ENCODE measurements at regions not wholly inside any gene's neighbourhood (a gene's known extent, or its start where the extent isn't known, plus 50 kb on each side); places are given as distances from the start of the nearest gene placed in this dataset.

DNA sequence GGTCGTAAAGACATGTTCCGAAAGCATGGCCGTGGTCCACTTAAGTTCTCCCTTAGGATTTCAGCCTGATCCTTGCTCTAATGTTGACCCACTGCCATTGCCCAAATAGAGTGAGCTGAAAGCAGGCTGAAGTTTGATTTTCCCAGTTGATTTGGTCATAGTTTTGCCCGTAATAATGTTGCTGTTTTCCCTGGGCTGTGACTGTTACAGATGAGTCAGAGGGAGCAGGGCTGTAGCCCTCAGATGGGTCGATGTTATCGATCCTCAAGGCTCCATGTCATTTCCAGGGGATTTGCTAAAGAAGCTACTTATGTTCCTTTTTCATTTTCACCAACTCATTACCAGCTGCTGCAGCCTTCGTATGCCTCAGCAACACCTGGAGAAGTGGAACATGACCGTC, 169.0 kb upstream of the ZFHX3 start:
- TF ChIP-seq, protein P1, sequence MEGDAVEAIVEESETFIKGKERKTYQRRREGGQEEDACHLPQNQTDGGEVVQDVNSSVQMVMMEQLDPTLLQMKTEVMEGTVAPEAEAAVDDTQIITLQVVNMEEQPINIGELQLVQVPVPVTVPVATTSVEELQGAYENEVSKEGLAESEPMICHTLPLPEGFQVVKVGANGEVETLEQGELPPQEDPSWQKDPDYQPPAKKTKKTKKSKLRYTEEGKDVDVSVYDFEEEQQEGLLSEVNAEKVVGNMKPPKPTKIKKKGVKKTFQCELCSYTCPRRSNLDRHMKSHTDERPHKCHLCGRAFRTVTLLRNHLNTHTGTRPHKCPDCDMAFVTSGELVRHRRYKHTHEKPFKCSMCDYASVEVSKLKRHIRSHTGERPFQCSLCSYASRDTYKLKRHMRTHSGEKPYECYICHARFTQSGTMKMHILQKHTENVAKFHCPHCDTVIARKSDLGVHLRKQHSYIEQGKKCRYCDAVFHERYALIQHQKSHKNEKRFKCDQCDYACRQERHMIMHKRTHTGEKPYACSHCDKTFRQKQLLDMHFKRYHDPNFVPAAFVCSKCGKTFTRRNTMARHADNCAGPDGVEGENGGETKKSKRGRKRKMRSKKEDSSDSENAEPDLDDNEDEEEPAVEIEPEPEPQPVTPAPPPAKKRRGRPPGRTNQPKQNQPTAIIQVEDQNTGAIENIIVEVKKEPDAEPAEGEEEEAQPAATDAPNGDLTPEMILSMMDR (IDR thresholded peaks at IDR 0.05; ENCODE audit: control extremely low read depth, extremely low read depth), result no peak
- WGBS, 2 donors, result 92 to 93% methylated on average over 8 of the region's 8 CpGs

GRCh38 chr16:73215678-73216377, 167.9 kb upstream of the ZFHX3 start:
- peaks cover 0 to 4% (median 0%) of the 10 kb centered on the region in 4 donors for H3K9me3 ChIP-seq (ENCODE audit: control insufficient read depth in 4 of 4, insufficient read depth in 3 of 4, low read length in 3 of 4)
- WGBS, 2 donors, result 91 to 92% methylated on average over 5 of the region's 5 CpGs
- TF ChIP-seq, protein P1 (IDR thresholded peaks at IDR 0.05; ENCODE audit: control extremely low read depth, extremely low read depth), result no peak
- DNase-seq (no peak), ATAC-seq (ENCODE audit: insufficient read depth, low FRiP score) (no peak)
- no peaks in the 10 kb centered on the region for H3K36me3 ChIP-seq (ENCODE audit: control insufficient read depth in 4 of 4, insufficient read depth in 4 of 4, low read length in 4 of 4)
- H3K4me1 ChIP-seq (ENCODE audit: control insufficient read depth in 5 of 5, insufficient read depth in 5 of 5, low read length in 5 of 5), result peaks cover 0 to 33% (median 5%) of the 10 kb centered on the region in 5 donors
- H3K9ac ChIP-seq (ENCODE audit: insufficient read depth in 1 of 2, low read length in 2 of 2), result no peak overlapping the region
- no peaks in the 10 kb centered on the region for H3K27me3 ChIP-seq (ENCODE audit: control insufficient read depth in 3 of 3, insufficient read depth in 3 of 3, low read length in 2 of 3)
- no peak overlapping the region for H3K27ac ChIP-seq (ENCODE audit: low read depth in 1 of 2, low read length in 1 of 2)
- no peak overlapping the region for H3K4me3 ChIP-seq

More for the DNA sequence above, 169.0 kb upstream of the ZFHX3 start:
- Histone ChIP-seq H3K4me1 (ENCODE audit: control insufficient read depth in 5 of 5, insufficient read depth in 5 of 5, low read length in 5 of 5) (peaks cover 0 to 33% (median 5%) of the 10 kb centered on the region in 5 donors), H3K9ac (ENCODE audit: insufficient read depth in 1 of 2, low read length in 2 of 2) (no peak overlapping the region), H3K27me3 (ENCODE audit: control insufficient read depth in 3 of 3, insufficient read depth in 3 of 3, low read length in 2 of 3) (no peaks in the 10 kb centered on the region), H3K36me3 (ENCODE audit: control insufficient read depth in 4 of 4, insufficient read depth in 4 of 4, low read length in 4 of 4) (no peaks in the 10 kb centered on the region), H3K4me3 (no peak overlapping the region), H3K27ac (ENCODE audit: low read depth in 1 of 2, low read length in 1 of 2) (no peak overlapping the region), H3K9me3 (ENCODE audit: control insufficient read depth in 4 of 4, insufficient read depth in 3 of 4, low read length in 3 of 4) (peaks cover 0 to 4% (median 0%) of the 10 kb centered on the region in 4 donors)
- ATAC-seq (ENCODE audit: insufficient read depth, low FRiP score), result no peak
- no peak for DNase-seq

GRCh38 chr16:73214825-73215677, 167.1 kb upstream of the ZFHX3 start:
- no peaks in the 10 kb centered on the region for H3K36me3 ChIP-seq (ENCODE audit: control insufficient read depth in 4 of 4, insufficient read depth in 4 of 4, low read length in 4 of 4)
- TF ChIP-seq, protein P1 (IDR thresholded peaks at IDR 0.05; ENCODE audit: control extremely low read depth, extremely low read depth), result no peak
- H3K9me3 ChIP-seq (ENCODE audit: control insufficient read depth in 4 of 4, insufficient read depth in 3 of 4, low read length in 3 of 4), result peaks cover 0 to 4% (median 0%) of the 10 kb centered on the region in 4 donors
- WGBS, 2 donors, result 70 to 71% methylated on average over 3 of the region's 3 CpGs
- no peak overlapping the region for H3K27ac ChIP-seq (ENCODE audit: low read depth in 1 of 2, low read length in 1 of 2)
- DNase-seq (peak in 1 of 3 donors; percentile 65), ATAC-seq (ENCODE audit: insufficient read depth, low FRiP score) (no peak)
- no peak overlapping the region for H3K4me3 ChIP-seq
- no peaks in the 10 kb centered on the region for H3K27me3 ChIP-seq (ENCODE audit: control insufficient read depth in 3 of 3, insufficient read depth in 3 of 3, low read length in 2 of 3)
- H3K9ac ChIP-seq (ENCODE audit: insufficient read depth in 1 of 2, low read length in 2 of 2), result no peak overlapping the region
- peaks cover 0 to 34% (median 5%) of the 10 kb centered on the region in 5 donors for H3K4me1 ChIP-seq (ENCODE audit: control insufficient read depth in 5 of 5, insufficient read depth in 5 of 5, low read length in 5 of 5)

Measured in lung (tissue), 11 donors.